ENCODE measurements at regions not wholly inside any gene's neighbourhood (a gene's known extent, or its start where the extent isn't known, plus 50 kb on each side); places are given as distances from the start of the nearest gene placed in this dataset.

GRCh38 chr18:10401930-10402329 lies 52.5 kb upstream of the APCDD1 start:
- TF ChIP-seq ZNF121 (tag by site-specific recombination; IDR thresholded peaks at IDR 0.05), result no peak
- no peak for TF ChIP-seq MYNN (tag by site-specific recombination; IDR thresholded peaks at IDR 0.05; ENCODE audit: borderline replicate concordance)
